BLaER1 treated with 17β-estradiol and CSF1 and Interleukin-3, amounts not matched to agents 10 nM and 100 nM (cell line): ENCODE measurements at regions not wholly inside any gene's neighbourhood (a gene's known extent, or its start where the extent isn't known, plus 50 kb on each side); places are given as distances from the start of the nearest gene placed in this dataset.

Experiments used
- H3K27ac ChIP-seq, 11 experiments: shearing (Covaris generic); formaldehyde crosslinking; 2 replicates each; pipeline ENCODE4 v1.8.1; 2022
- H3K27me3 ChIP-seq, 11 experiments: shearing (Covaris generic); formaldehyde crosslinking; 2 replicates each; pipeline ENCODE4 v1.8.1; 2022
- H3K36me3 ChIP-seq, 11 experiments: shearing (Covaris generic); formaldehyde crosslinking; 2 replicates each; pipeline ENCODE4 v1.8.1; 2022
- H3K4me1 ChIP-seq, 10 experiments: shearing (Covaris generic); formaldehyde crosslinking; 2 replicates each; pipeline ENCODE4 v1.8.1; 2022
- H3K4me2 ChIP-seq, 11 experiments: shearing (Covaris generic); formaldehyde crosslinking; 2 replicates each; pipeline ENCODE4 v1.8.1; 2022
- H3K4me3 ChIP-seq, 10 experiments: shearing (Covaris generic); formaldehyde crosslinking; 2 replicates each; pipeline ENCODE4 v1.8.1; 2022
- H3K9ac ChIP-seq, 11 experiments: shearing (Covaris generic); formaldehyde crosslinking; 2 replicates each; pipeline ENCODE4 v1.8.1; 2022
- H3K9me3 ChIP-seq, 11 experiments: shearing (Covaris generic); formaldehyde crosslinking; replicated peaks in 1 of 11; 2 replicates each; pipeline ENCODE4 v1.8.1; 2022
- H4K20me1 ChIP-seq, 11 experiments: shearing (Covaris generic); formaldehyde crosslinking; 2 replicates each; pipeline ENCODE4 v1.8.1; 2022
- Cebpa-rat ChIP-seq, 11 experiments: shearing (Covaris generic); IDR thresholded peaks; 2 replicates each; pipeline ENCODE4 v1.8.1; 2022

GRCh38 chr12:34344851-34345522, 322.7 kb downstream of the ALG10 start:
- Histone ChIP-seq H3K27ac (no peak overlapping the region), H4K20me1 (no peaks in the 10 kb centered on the region), H3K9me3 (peaks cover 99 to 100% (median 99%) of the 10 kb centered on the region in 11 experiments), H3K9ac (no peak overlapping the region), H3K4me3 (0 out of 20 replicates have a peak overlapping the region, but pooled peaks of 1 of the 10 experiments have one; percentile 11), H3K4me1 (no peaks in the 10 kb centered on the region), H3K4me2 (no peak overlapping the region), H3K36me3 (no peaks in the 10 kb centered on the region), H3K27me3 (no peaks in the 10 kb centered on the region)
- TF ChIP-seq Cebpa-rat (IDR thresholded peaks at IDR 0.05), result no peak

- peaks cover 99 to 100% (median 99%) of the 10 kb centered on the region in 11 experiments for H3K9me3 ChIP-seq
- no peak overlapping the region for H3K4me3 ChIP-seq
- no peak overlapping the region for H3K27ac ChIP-seq
- no peak overlapping the region for H3K4me2 ChIP-seq
- H3K4me1 ChIP-seq, result no peaks in the 10 kb centered on the region
- no peaks in the 10 kb centered on the region for H4K20me1 ChIP-seq
- no peaks in the 10 kb centered on the region for H3K27me3 ChIP-seq
- no peaks in the 10 kb centered on the region for H3K36me3 ChIP-seq
- H3K9ac ChIP-seq, result no peak overlapping the region
- no peak for TF ChIP-seq Cebpa-rat (IDR thresholded peaks at IDR 0.05)
Measured at GRCh38 chr12:34345801-34346200, 323.5 kb downstream of the ALG10 start.

GRCh38 chr12:34346372-34347034, 324.2 kb downstream of the ALG10 start:
- no peak for TF ChIP-seq Cebpa-rat (IDR thresholded peaks at IDR 0.05)
- Histone ChIP-seq H3K4me1 (no peaks in the 10 kb centered on the region), H3K9me3 (peaks cover 99 to 100% (median 99%) of the 10 kb centered on the region in 11 experiments), H3K4me2 (no peak overlapping the region), H3K4me3 (no peak overlapping the region), H4K20me1 (no peaks in the 10 kb centered on the region), H3K27me3 (no peaks in the 10 kb centered on the region), H3K9ac (no peak overlapping the region), H3K36me3 (no peaks in the 10 kb centered on the region), H3K27ac (no peak overlapping the region)

- H3K4me2 ChIP-seq, result no peak overlapping the region
- H3K9ac ChIP-seq, result no peak overlapping the region
- no peaks in the 10 kb centered on the region for H3K4me1 ChIP-seq
- peaks cover 99 to 100% (median 99%) of the 10 kb centered on the region in 11 experiments for H3K9me3 ChIP-seq
- no peaks in the 10 kb centered on the region for H4K20me1 ChIP-seq
- H3K4me3 ChIP-seq, result no peak overlapping the region
- no peaks in the 10 kb centered on the region for H3K36me3 ChIP-seq
- TF ChIP-seq Cebpa-rat (IDR thresholded peaks at IDR 0.05), result no peak
- H3K27me3 ChIP-seq, result no peaks in the 10 kb centered on the region
- H3K27ac ChIP-seq, result no peak overlapping the region
Measured at GRCh38 chr12:34347367-34347766, 325.1 kb downstream of the ALG10 start.

- Histone ChIP-seq H3K36me3 (no peaks in the 10 kb centered on the region), H3K27ac (no peak overlapping the region), H3K9ac (no peak overlapping the region), H3K4me2 (no peak overlapping the region), H3K4me1 (no peaks in the 10 kb centered on the region), H3K27me3 (no peaks in the 10 kb centered on the region), H3K9me3 (peaks cover 99 to 100% (median 99%) of the 10 kb centered on the region in 11 experiments), H4K20me1 (no peaks in the 10 kb centered on the region), H3K4me3 (peak overlapping the region in 2 of 10 experiments; percentile 11 to 22; a peak in 2 of 20 replicates)
- TF ChIP-seq Cebpa-rat (IDR thresholded peaks at IDR 0.05), result no peak
Measured at GRCh38 chr12:34348064-34348463, 325.8 kb downstream of the ALG10 start.

GRCh38 chr12:34348836-34349672, 326.8 kb downstream of the ALG10 start:
- H3K9ac ChIP-seq, result no peak overlapping the region
- no peaks in the 10 kb centered on the region for H3K27me3 ChIP-seq
- no peak overlapping the region; a peak in 1 of 20 replicates for H3K4me3 ChIP-seq
- peaks cover 99 to 100% (median 99%) of the 10 kb centered on the region in 11 experiments for H3K9me3 ChIP-seq
- H3K4me1 ChIP-seq, result no peaks in the 10 kb centered on the region
- TF ChIP-seq Cebpa-rat (IDR thresholded peaks at IDR 0.05), result no peak
- no peaks in the 10 kb centered on the region for H4K20me1 ChIP-seq
- H3K36me3 ChIP-seq, result no peaks in the 10 kb centered on the region
- H3K27ac ChIP-seq, result no peak overlapping the region
- H3K4me2 ChIP-seq, result no peak overlapping the region

- TF ChIP-seq Cebpa-rat (IDR thresholded peaks at IDR 0.05), result no peak
- Histone ChIP-seq H3K9me3 (peaks cover 99 to 100% (median 99%) of the 10 kb centered on the region in 11 experiments), H3K9ac (no peak overlapping the region), H3K4me3 (no peak overlapping the region), H3K27me3 (no peaks in the 10 kb centered on the region), H4K20me1 (no peaks in the 10 kb centered on the region), H3K36me3 (no peaks in the 10 kb centered on the region), H3K4me2 (no peak overlapping the region), H3K4me1 (no peaks in the 10 kb centered on the region), H3K27ac (no peak overlapping the region)
Measured at GRCh38 chr12:34349673-34349961, 327.3 kb downstream of the ALG10 start.

- Histone ChIP-seq H3K36me3 (no peaks in the 10 kb centered on the region), H3K4me2 (no peak overlapping the region), H3K27me3 (no peaks in the 10 kb centered on the region), H3K4me1 (no peaks in the 10 kb centered on the region), H4K20me1 (no peaks in the 10 kb centered on the region), H3K27ac (no peak overlapping the region), H3K4me3 (0 out of 20 replicates have a peak overlapping the region, but pooled peaks of 1 of the 10 experiments have one; percentile 2), H3K9ac (no peak overlapping the region), H3K9me3 (peaks cover 99 to 100% (median 99%) of the 10 kb centered on the region in 11 experiments)
- TF ChIP-seq Cebpa-rat (IDR thresholded peaks at IDR 0.05), result no peak
Measured at GRCh38 chr12:34350092-34351041, 328.1 kb downstream of the ALG10 start.
